Activated CD8-positive, alpha-beta memory T cell treated with anti-CD3 and anti-CD28 coated beads, Interleukin-2, amount 50 U/mL, for 4 hours (primary cell): ENCODE measurements at regions not wholly inside any gene's neighbourhood (a gene's known extent, or its start where the extent isn't known, plus 50 kb on each side); places are given as distances from the start of the nearest gene placed in this dataset.
"Not testable (repeated sequence)": the region's sequence is repeated elsewhere in the genome, so short reads cannot be mapped to it uniquely, and the experiment has no call there.

Source experiments
- DNase-seq: peaks from one replicate; pipeline ENCODE4 v3.0.0-alpha.2; 2020

DNA sequence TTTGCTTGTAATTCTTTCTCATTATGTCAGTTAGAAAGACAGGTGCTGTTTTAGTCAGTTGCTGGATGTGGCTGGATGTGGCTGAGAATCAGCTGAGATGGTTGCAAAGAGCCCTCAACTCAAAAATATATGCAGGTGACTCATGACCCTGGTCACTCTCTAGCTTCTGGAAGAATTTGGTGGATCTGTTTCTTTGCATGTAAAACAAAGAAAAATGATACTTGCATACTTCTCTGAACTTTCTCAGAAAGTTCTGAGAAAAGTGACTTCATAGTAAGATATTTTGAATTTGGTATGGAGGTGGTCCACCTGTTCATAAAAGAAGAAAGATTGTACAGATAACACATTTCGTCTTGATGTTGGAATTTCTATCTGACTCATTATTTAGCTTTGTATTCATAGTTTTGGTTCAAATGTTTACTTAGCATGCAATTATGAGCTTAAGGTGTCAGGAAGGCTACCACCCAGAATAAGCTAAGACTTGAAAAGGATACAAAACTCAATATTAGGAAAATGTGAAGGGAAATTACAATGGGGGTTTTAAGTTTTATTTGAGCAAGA, 163.2 kb upstream of the OLIG3 start:
- DNase-seq, result no peak

- no peak for DNase-seq
Observed at GRCh38 chr6:137658287-137658686, 164.1 kb upstream of the OLIG3 start.

- no peak for DNase-seq
Observed at GRCh38 chr6:137659871-137660270, 165.7 kb upstream of the OLIG3 start.

DNA sequence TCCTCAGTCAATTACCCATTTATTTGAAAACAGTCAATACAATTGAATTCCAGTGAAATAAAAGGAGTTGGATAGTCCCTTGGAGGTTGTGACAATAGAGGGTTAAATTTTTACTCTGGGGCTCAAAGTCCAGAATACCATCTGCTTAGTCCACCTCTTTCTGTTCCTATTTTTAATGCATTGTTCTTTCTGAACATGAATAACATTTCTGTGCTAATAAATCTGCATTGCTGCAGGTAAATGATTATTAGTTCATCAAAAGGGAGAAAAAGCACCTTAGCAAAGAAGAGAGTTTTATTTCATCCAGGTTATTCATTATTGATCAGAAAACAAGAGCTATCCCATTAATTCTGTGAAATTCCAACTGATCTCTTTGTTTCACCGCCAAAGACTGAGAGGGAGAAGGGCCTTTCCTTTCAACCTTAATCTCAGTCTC, 166.1 kb upstream of the OLIG3 start:
- no peak for DNase-seq

DNA sequence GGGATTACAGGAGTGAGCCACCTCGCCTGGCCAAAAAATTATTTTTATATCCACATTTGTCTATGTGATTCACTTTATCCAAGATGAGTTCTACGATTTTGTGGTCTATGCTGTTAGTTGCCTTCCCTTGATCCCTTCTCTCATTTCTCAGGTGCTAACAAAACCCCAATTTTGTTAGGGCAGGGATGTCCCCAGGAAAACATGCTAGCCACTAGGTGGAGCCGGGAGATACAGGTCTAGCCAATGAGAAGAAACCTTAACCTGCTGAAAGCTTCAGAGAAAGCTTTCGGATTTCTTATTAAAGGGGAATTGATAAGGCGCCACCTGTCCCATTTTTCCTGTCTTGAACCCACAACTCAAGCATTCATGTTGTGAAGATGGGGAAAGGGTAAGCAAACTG, 167.4 kb upstream of the OLIG3 start:
- DNase-seq, result peak; percentile 53

- no peak for DNase-seq
Observed at GRCh38 chr6:137664183-137664582, 170.0 kb upstream of the OLIG3 start.

DNA sequence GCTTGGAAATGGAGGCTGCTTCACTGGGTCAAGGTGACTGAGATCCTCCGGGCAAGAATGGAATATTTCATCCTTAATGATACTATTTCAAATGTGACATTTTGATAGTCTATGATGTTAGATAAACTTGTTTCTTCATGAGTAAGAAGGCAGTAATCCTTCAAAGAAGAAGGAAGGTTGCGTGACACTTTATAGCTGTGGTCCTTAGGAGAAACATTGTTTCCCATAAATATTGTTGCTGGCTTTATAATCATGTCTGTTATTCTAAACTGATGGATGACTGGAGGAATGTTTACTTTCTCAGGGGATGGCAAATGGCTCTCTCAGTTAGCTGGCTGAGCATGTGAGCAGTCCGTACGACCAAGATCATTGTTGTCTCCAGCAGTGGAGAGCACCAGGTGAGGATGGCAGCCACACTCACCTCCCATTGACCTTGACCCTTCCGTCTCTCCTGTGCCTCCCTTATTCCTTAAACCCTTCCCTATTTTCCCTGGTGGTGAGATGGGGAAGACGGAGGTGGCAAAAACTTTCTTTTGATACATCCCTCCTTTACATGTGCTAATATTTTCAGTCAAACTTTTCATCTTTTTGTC, 171.2 kb upstream of the OLIG3 start:
- DNase-seq, result no peak

DNA sequence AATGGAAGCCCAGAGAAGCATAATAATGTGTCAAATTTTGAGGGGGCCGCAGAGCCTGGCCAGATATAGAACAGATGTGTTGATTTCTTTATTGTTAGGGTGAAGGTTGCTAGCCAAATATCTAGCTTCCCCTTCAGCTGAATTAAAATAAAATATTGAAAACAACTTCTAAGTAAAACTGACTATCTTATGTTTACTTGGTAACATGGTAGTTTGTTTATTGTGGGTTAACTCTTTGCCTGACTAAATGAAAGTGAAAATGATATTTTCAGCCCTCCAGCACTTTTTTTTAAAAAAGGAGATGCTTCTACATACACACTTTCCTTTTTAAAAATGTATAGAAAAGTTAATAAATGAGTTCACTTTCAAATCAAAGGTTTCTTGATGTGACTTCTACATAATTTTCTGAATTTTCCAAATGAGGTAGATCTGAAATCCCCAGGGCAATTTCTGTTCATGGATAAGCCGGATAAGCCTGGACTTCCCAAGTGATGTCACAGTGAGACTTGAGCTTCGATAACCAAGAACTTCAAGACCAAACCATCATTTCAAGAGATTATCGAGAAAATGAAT, 172.1 kb upstream of the OLIG3 start:
- DNase-seq, result no peak

GRCh38 chr6:137673603-137674002, 179.4 kb upstream of the OLIG3 start:
- DNase-seq, result no peak

- DNase-seq, result no peak
Observed at GRCh38 chr6:137676888-137677287, 182.7 kb upstream of the OLIG3 start.

GRCh38 chr6:137677709-137678108, 183.5 kb upstream of the OLIG3 start:
- DNase-seq, result no peak

DNA sequence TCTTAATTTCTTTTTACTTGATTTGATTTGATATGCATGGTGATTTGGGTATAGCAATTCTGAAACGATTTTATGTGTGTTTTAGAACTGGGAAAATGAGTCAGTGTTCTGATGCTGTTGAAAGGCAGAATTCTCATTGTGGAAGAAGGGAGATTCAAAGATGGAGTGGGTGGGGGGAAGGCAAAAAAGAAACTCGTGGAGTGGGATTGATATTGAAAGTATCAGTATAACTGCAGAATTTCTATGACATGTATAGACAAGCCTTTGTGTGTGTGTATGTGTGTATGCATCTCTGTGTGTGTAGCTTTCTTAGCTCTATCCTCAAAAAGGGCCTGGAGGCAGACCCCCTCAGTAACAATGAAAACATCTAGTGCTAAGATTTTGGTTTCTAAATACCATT, 184.3 kb upstream of the OLIG3 start:
- DNase-seq, result no peak

DNA sequence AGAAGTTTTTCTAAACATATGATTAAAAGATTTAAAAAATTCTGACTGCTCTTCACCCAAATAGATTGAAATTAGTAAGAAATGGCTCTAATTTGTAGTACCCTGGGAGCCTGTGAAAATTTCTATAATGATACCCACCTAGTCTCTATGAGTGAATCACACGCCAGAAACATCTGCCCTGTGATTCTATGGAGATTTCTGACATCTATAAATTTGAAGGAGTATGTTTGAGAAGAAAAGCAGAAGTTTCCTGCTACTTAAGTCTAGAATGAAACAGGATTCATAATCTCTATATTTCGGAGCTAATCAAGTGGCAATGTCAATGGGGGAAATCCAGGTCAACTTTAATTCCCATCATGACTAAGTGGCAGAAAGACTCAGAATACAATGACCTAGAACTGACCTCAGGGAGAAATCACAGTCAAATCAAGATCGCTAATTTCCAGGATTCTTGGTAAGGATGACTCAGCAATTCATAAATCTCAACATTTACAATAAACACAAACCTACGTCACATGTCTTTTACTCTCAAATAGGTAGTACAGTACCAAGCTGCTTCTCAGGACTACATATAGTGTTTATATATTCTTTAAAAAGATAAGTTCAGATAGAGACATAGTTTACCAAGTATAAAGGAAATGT, 186.2 kb upstream of the TNFAIP3 start:
- DNase-seq, result no peak

- DNase-seq, result no peak
Observed at GRCh38 chr6:137681445-137682009, 185.5 kb upstream of the TNFAIP3 start.

- DNase-seq, result not testable (repeated sequence)
Observed at GRCh38 chr6:137682658-137683057, 184.4 kb upstream of the TNFAIP3 start.

- DNase-seq, result no peak
Observed at GRCh38 chr6:137683916-137684315, 183.1 kb upstream of the TNFAIP3 start.

- DNase-seq, result no peak
Observed at GRCh38 chr6:137685798-137686375, 181.2 kb upstream of the TNFAIP3 start.

GRCh38 chr6:137687818-137688217, 179.2 kb upstream of the TNFAIP3 start:
- no peak for DNase-seq

DNA sequence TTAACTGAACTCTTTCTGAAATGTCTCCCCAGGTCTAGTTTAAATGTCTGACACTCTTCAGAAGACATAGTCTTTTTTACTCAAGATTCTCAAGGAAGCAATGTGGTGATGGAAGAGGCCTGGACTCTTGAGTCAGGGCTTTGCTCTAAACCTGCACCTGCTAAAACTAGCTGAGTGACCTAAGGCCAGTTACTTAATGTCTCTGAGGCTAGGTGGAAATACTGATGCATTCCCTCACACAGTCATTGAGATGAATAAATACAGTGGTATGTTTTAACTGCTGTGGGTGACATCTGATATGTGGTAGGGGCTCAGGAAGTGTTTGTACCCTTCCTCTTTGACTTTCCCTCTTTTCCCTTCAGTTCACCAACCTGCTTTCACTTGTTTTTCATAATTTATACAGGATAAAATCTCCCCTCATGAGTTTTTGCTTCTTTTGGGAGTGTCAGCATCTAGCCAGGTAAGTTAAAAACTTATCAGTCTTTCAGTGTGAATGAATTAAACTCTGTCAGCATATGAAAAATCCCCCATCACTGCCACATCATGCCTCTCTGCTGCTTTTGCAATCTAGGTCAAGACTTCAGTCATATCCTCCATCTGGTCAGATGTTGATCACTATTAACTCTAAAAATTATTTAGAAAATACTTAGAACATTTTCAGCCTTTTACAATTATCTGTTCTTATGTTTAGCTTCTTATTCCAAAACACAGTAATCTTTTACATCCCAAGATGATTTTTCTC, 178.7 kb upstream of the TNFAIP3 start:
- no peak for DNase-seq

DNA sequence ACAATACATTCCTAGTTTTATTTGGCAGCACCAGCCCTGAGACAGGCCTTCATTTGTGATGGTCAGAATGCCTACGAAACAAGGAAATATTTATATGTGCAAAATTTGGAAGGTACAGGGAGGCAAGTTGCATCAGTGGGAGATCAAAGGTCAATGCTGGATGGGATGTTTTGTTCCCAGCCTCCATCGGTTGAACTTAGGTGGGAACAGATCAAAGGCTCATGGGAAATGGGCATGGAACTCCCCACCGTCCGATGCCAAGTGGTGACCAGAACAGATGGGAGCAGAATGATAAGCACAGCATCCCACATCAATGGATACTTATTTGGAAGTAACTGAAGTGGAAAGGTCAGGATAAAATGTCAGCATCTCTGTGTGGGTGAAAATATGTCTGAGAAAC, 177.7 kb upstream of the TNFAIP3 start:
- no peak for DNase-seq

DNA sequence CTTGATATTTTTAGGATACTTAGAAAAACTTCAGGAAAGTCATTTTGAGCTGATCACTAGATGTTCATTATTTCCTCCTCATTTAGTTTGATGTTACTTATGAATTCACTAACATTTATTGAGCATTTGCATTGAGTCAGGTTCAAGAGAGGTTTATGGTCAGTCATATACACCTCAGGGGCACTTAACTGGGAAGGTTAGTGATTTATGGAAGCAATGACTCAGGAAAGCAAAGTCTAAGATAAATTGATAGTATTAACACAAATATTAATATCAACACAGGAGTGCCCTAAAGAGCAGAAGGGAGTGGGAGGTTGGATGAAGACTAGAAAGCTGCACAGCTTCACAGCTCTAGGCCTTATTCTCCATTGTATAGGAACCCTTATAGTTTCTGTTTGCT, 177.0 kb upstream of the TNFAIP3 start:
- no peak for DNase-seq

GRCh38 chr6:137690721-137691120, 176.3 kb upstream of the TNFAIP3 start:
- DNase-seq, result no peak

- DNase-seq, result no peak
Observed at GRCh38 chr6:137692308-137692707, 174.8 kb upstream of the TNFAIP3 start.
